ENCODE measurements at regions not wholly inside any gene's neighbourhood (a gene's known extent, or its start where the extent isn't known, plus 50 kb on each side); places are given as distances from the start of the nearest gene placed in this dataset.
"Not testable (repeated sequence)": the region's sequence is repeated elsewhere in the genome, so short reads cannot be mapped to it uniquely, and the experiment has no call there.

DNA sequence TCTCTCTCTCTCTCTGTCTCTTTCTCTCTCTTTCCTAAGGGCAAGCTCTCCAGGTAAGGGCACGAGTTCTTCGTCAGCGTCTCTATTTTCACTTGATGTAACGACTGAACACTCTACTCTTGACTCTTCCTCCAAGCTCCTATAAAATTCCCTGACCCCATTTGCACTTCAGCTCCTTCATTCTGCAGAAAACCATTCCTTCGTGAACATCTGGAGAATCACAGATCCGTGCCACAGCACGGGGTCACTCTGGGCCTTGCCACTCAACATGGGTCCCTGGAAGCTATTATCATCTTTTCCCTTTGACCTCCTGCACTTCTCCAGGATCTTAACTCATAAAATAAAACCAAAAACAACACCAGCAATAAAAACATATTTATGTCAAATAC, 112.0 kb upstream of the LNX1 start:
- no peak overlapping the region for H3K4me3 ChIP-seq (replicated peaks; ENCODE audit: insufficient read depth, low read length)
- TF ChIP-seq SPI1 (IDR thresholded peaks at IDR 0.05; ENCODE audit: borderline replicate concordance, low read depth) = no peak
- TF ChIP-seq, protein P1, sequence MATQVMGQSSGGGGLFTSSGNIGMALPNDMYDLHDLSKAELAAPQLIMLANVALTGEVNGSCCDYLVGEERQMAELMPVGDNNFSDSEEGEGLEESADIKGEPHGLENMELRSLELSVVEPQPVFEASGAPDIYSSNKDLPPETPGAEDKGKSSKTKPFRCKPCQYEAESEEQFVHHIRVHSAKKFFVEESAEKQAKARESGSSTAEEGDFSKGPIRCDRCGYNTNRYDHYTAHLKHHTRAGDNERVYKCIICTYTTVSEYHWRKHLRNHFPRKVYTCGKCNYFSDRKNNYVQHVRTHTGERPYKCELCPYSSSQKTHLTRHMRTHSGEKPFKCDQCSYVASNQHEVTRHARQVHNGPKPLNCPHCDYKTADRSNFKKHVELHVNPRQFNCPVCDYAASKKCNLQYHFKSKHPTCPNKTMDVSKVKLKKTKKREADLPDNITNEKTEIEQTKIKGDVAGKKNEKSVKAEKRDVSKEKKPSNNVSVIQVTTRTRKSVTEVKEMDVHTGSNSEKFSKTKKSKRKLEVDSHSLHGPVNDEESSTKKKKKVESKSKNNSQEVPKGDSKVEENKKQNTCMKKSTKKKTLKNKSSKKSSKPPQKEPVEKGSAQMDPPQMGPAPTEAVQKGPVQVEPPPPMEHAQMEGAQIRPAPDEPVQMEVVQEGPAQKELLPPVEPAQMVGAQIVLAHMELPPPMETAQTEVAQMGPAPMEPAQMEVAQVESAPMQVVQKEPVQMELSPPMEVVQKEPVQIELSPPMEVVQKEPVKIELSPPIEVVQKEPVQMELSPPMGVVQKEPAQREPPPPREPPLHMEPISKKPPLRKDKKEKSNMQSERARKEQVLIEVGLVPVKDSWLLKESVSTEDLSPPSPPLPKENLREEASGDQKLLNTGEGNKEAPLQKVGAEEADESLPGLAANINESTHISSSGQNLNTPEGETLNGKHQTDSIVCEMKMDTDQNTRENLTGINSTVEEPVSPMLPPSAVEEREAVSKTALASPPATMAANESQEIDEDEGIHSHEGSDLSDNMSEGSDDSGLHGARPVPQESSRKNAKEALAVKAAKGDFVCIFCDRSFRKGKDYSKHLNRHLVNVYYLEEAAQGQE (IDR thresholded peaks at IDR 0.05; ENCODE audit: insufficient replicate concordance, low read depth) = no peak
- TF ChIP-seq POLR2AphosphoS5 (IDR thresholded peaks at IDR 0.05; ENCODE audit: low read depth) = no peak
- TF ChIP-seq, protein P2, sequence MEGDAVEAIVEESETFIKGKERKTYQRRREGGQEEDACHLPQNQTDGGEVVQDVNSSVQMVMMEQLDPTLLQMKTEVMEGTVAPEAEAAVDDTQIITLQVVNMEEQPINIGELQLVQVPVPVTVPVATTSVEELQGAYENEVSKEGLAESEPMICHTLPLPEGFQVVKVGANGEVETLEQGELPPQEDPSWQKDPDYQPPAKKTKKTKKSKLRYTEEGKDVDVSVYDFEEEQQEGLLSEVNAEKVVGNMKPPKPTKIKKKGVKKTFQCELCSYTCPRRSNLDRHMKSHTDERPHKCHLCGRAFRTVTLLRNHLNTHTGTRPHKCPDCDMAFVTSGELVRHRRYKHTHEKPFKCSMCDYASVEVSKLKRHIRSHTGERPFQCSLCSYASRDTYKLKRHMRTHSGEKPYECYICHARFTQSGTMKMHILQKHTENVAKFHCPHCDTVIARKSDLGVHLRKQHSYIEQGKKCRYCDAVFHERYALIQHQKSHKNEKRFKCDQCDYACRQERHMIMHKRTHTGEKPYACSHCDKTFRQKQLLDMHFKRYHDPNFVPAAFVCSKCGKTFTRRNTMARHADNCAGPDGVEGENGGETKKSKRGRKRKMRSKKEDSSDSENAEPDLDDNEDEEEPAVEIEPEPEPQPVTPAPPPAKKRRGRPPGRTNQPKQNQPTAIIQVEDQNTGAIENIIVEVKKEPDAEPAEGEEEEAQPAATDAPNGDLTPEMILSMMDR (IDR thresholded peaks at IDR 0.05; ENCODE audit: insufficient read depth, low read length) = no peak
- TF ChIP-seq GABPA (IDR thresholded peaks at IDR 0.05; ENCODE audit: low read depth) = no peak
- no peak overlapping the region for H3K27ac ChIP-seq (replicated peaks)
- H3K27me3 ChIP-seq (ENCODE audit: insufficient read depth, poor library complexity, severe bottlenecking) = peaks cover 2% of the 10 kb centered on the region
- no peak for DNase-seq (ENCODE audit: low read depth in 1 of 2, low spot score in 1 of 2)

DNA sequence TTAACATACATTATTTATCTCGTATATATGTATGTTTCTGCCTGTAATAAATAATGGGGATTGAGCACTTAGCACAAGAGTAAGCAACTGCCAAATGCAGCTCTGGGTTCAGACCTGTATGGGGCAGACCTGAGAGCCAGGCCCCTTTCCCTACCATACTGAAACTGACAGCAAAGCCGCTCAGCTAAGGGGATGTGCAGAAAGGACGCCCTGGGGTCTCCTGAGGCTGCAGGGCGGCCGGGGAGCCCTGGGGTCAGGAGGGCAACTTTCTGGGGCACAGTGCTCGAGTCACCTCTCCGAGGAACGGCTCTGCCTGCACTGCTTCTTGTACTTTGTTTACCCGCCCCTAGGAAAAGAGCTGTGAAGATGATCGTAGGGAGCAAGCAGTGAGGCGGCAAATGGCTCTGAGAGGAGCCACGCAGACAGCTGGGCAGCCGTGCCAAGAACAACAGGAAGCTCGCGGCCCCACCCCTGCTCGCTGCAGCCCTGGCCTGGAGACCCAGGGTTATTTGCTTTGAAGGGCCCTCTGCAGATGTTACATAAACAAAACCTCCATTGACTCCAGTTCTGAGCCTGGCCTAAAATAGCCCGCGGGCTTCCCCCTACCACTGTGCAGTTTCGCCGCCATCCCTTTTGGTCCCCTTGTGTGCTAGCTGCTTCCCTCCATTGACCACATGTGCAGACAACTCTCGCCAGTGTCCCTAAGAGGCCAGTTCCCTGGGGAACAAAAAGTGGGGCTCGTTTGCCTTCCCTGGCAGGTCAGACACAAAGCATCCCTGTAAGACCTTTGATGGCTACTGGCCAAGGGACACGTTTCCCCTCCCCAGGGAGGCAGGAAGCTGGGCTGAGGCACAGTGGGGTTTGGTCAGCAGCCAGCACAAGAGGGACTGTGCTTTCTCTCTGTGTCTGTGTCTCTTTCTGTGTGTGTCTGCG, 111.3 kb upstream of the LNX1 start:
- peaks cover 2% of the 10 kb centered on the region for H3K27me3 ChIP-seq (ENCODE audit: insufficient read depth, poor library complexity, severe bottlenecking)
- DNase-seq (ENCODE audit: low read depth in 1 of 2, low spot score in 1 of 2) = no peak
- H3K4me3 ChIP-seq (replicated peaks; ENCODE audit: insufficient read depth, low read length) = no peak overlapping the region
- TF ChIP-seq GABPA (IDR thresholded peaks at IDR 0.05; ENCODE audit: low read depth) = no peak
- no peak for TF ChIP-seq SPI1 (IDR thresholded peaks at IDR 0.05; ENCODE audit: borderline replicate concordance, low read depth)
- TF ChIP-seq, protein P1 (IDR thresholded peaks at IDR 0.05; ENCODE audit: insufficient replicate concordance, low read depth) = no peak
- TF ChIP-seq POLR2AphosphoS5 (IDR thresholded peaks at IDR 0.05; ENCODE audit: low read depth) = no peak
- TF ChIP-seq, protein P2 (IDR thresholded peaks at IDR 0.05; ENCODE audit: insufficient read depth, low read length) = no peak
- H3K27ac ChIP-seq (replicated peaks) = no peak overlapping the region

DNA sequence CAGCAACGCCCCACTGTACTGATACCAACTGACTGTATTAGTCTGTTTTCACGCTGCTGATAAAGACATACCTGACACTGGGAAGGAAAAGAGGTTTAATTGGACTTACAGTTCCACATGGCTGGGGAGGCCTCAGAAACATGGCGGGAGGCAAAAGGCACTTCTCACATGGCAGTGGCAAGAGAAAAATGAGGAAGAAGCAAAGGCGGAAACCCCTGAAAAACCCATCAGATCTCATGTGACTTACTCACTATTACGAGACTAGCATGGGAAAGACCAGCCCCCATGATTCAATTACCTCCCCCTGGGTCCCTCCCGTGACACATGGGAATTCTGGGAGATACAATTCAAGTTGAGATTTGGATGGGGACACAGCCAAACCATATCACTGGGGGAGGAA, 110.0 kb upstream of the LNX1 start:
- H3K27ac ChIP-seq (replicated peaks); H3K27me3 ChIP-seq (ENCODE audit: insufficient read depth, poor library complexity, severe bottlenecking); DNase-seq (ENCODE audit: low read depth in 1 of 2, low spot score in 1 of 2); H3K4me3 ChIP-seq (replicated peaks; ENCODE audit: insufficient read depth, low read length): not testable (repeated sequence)

DNA sequence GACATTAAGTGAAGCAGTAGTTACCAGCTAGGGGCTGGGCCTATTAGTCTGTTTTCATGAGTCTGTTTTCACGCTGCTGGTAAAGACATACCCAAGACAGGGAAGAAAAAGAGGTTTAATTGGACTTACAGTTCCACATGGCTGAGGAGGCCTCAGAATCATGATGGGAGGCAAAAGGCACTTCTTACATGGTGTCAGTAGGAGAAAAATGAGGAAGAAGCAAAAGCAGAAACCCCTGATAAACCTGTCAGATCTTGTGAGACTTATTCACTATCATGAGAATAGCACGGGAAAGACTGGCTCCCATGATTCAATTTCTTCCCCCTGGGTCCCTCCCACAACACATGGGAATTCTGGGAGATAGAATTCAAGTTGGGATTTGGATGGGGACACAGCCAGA, 108.0 kb upstream of the LNX1 start:
- DNase-seq (ENCODE audit: low read depth in 1 of 2, low spot score in 1 of 2); H3K4me3 ChIP-seq (replicated peaks; ENCODE audit: insufficient read depth, low read length); H3K27ac ChIP-seq (replicated peaks); H3K27me3 ChIP-seq (ENCODE audit: insufficient read depth, poor library complexity, severe bottlenecking): not testable (repeated sequence)
